ENCODE measurements at regions not wholly inside any gene's neighbourhood (a gene's known extent, or its start where the extent isn't known, plus 50 kb on each side); places are given as distances from the start of the nearest gene placed in this dataset.

DNA sequence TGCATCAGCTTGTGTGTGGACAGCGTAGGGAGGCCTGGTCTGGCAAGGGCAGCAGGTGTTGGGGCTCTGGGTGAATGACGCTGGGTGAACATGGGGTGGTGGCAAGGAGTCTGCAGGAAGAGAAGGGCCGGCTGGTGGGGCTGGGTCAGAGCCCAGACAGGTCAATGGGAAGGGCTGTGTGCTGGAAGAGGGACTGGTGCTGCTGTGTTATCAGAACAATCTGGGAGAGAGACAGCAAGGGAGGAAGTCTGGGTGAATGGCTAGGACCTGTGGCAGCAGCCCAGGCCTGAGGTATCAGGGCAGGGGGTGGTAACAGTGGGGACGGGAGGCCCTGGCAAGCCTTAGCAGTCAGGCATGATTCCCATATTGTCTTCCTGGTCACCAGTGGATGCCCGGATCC, 206.7 kb downstream of the SNX19 start:
- H3K36me3 ChIP-seq = no peaks in the 10 kb centered on the region
- H3K9me3 ChIP-seq = peaks cover 0 to 10% (median 0%) of the 10 kb centered on the region in 3 donors
- peaks cover 0 to 15% (median 0%) of the 10 kb centered on the region in 3 donors for H3K4me1 ChIP-seq
- H3K27ac ChIP-seq = no peak overlapping the region
- WGBS, 2 donors (ENCODE audit: low coverage in 1 of 2) = 91 to 94% methylated on average over 3 to 5 of the region's 5 CpGs
- no peak for ATAC-seq
- no peak overlapping the region for H3K4me3 ChIP-seq
- no peaks in the 10 kb centered on the region for H3K27me3 ChIP-seq
- TF ChIP-seq, protein P1, sequence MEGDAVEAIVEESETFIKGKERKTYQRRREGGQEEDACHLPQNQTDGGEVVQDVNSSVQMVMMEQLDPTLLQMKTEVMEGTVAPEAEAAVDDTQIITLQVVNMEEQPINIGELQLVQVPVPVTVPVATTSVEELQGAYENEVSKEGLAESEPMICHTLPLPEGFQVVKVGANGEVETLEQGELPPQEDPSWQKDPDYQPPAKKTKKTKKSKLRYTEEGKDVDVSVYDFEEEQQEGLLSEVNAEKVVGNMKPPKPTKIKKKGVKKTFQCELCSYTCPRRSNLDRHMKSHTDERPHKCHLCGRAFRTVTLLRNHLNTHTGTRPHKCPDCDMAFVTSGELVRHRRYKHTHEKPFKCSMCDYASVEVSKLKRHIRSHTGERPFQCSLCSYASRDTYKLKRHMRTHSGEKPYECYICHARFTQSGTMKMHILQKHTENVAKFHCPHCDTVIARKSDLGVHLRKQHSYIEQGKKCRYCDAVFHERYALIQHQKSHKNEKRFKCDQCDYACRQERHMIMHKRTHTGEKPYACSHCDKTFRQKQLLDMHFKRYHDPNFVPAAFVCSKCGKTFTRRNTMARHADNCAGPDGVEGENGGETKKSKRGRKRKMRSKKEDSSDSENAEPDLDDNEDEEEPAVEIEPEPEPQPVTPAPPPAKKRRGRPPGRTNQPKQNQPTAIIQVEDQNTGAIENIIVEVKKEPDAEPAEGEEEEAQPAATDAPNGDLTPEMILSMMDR (IDR thresholded peaks at IDR 0.05) = no peak
- TF ChIP-seq POLR2A (IDR thresholded peaks at IDR 0.05) (no peak), EP300 (IDR thresholded peaks at IDR 0.05) (no peak), POLR2AphosphoS5 (IDR thresholded peaks at IDR 0.05) (no peak)

DNA sequence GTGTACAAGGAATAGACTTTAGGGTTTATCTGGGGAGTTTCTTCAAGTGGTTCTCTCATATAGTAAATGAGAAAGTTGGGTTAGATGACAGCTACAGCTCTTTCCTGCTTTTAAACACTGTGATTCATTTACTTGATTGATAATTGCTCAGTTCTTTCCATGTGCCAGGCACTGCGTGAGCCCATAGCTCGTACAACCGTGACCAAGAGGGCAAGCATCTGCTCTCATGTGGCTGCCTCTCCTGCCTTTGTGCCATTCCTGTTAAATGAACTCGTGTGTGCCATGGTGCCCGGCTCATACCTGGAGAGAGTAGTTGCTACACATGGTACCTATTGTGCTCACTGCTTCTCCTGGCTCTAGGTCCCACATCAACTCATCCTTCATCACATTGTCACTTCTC, 206.3 kb downstream of the SNX19 start:
- no peak for TF ChIP-seq EP300 (IDR thresholded peaks at IDR 0.05)
- TF ChIP-seq POLR2AphosphoS5 (IDR thresholded peaks at IDR 0.05) = no peak
- TF ChIP-seq POLR2A (IDR thresholded peaks at IDR 0.05) = no peak
- TF ChIP-seq, protein P1 (IDR thresholded peaks at IDR 0.05) = no peak
- H3K4me3 ChIP-seq = no peak overlapping the region
- H3K4me1 ChIP-seq = peaks cover 0 to 15% (median 0%) of the 10 kb centered on the region in 3 donors
- WGBS, 2 donors (ENCODE audit: low coverage in 1 of 2) = 67 to 86% methylated on average over 3 of the region's 5 CpGs
- H3K9me3 ChIP-seq = peaks cover 0 to 10% (median 0%) of the 10 kb centered on the region in 3 donors
- H3K36me3 ChIP-seq = no peaks in the 10 kb centered on the region
- no peaks in the 10 kb centered on the region for H3K27me3 ChIP-seq
- no peak for ATAC-seq
- no peak overlapping the region for H3K27ac ChIP-seq

DNA sequence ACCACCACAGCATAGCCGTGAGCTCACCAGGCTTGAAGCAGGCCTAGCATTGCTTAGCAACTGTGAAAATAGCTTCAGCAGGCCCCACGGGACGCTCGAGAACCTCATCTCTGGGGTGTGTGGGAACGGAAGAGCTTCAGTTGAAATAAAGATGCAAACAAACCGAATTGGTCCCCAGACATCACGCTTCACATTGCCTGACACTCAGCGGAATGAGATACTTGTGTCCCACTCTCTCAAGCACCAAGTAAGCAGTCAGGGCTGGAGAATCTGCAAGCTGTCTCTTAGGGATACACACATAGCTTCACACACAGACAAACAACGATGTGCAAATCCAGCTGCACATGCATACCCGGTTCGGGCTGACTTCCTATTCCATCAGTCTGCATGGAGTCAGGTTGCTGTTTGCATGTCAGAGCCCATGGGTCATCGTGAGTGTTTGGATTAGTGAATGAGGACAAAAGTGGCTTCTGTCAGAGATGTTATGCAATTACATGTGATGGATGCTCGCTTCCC, 205.7 kb downstream of the SNX19 start:
- H3K27me3 ChIP-seq = no peaks in the 10 kb centered on the region
- H3K36me3 ChIP-seq = no peaks in the 10 kb centered on the region
- no peak for ATAC-seq
- H3K9me3 ChIP-seq = peaks cover 0 to 10% (median 0%) of the 10 kb centered on the region in 3 donors
- no peak overlapping the region for H3K4me3 ChIP-seq
- H3K4me1 ChIP-seq = peaks cover 0 to 13% (median 0%) of the 10 kb centered on the region in 3 donors
- TF ChIP-seq EP300 (IDR thresholded peaks at IDR 0.05) (no peak), POLR2A (IDR thresholded peaks at IDR 0.05) (no peak), POLR2AphosphoS5 (IDR thresholded peaks at IDR 0.05) (no peak)
- TF ChIP-seq, protein P1 (IDR thresholded peaks at IDR 0.05) = no peak
- 64 to 100% methylated on average over 1 to 13 of the region's 13 CpGs for WGBS, 2 donors (ENCODE audit: low coverage in 1 of 2)
- no peak overlapping the region for H3K27ac ChIP-seq

DNA sequence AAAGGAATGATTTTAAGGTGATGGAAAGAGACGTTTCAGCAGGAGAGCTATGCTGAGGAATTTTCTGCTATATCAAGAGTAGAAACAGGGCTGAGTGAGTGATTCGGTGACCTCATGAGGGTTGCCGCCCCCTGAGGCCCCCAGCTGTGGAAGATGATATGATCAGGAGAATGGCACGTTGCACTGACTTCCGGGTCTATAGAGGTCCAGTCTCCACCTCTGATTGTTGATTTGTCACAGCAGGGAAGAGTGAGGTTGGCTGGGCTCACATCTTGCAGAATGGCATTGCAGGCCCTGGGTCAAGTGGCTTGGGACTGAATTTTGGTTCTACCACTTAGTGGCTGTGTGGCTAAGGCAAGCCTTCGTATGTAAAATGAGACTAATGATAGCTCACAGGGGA, 205.1 kb downstream of the SNX19 start:
- H3K36me3 ChIP-seq = no peaks in the 10 kb centered on the region
- H3K27ac ChIP-seq = no peak overlapping the region
- WGBS, 2 donors (ENCODE audit: low coverage in 1 of 2) = 81 to 86% methylated on average over 5 of the region's 6 CpGs
- ATAC-seq = no peak
- peaks cover 0 to 10% (median 0%) of the 10 kb centered on the region in 3 donors for H3K9me3 ChIP-seq
- peaks cover 0 to 13% (median 0%) of the 10 kb centered on the region in 3 donors for H3K4me1 ChIP-seq
- H3K4me3 ChIP-seq = no peak overlapping the region
- H3K27me3 ChIP-seq = no peaks in the 10 kb centered on the region
- no peak for TF ChIP-seq EP300 (IDR thresholded peaks at IDR 0.05)
- no peak for TF ChIP-seq POLR2A (IDR thresholded peaks at IDR 0.05)
- TF ChIP-seq, protein P1 (IDR thresholded peaks at IDR 0.05) = no peak
- no peak for TF ChIP-seq POLR2AphosphoS5 (IDR thresholded peaks at IDR 0.05)

DNA sequence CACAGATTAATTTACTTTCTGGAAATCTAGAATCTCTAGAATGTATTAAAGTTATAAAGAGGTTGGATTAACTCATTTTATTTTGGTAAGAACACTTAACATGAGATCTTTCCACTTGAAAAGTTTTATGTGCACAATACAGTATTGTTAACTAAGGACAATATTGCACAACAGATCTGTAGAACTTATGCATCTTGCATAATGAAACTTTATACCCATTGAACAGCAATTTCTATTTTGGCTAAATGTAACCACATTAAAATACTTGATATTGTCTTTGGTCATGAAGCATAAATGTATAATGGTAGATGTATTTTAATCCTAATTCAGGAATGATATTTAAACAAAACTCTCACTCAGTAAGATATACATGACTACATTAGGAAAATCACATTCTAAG, 203.8 kb downstream of the SNX19 start:
- Histone ChIP-seq H3K27ac (no peak overlapping the region), H3K4me1 (peaks cover 0 to 9% (median 0%) of the 10 kb centered on the region in 3 donors), H3K9me3 (peaks cover 0 to 10% (median 0%) of the 10 kb centered on the region in 3 donors), H3K36me3 (no peaks in the 10 kb centered on the region), H3K4me3 (no peak overlapping the region), H3K27me3 (no peaks in the 10 kb centered on the region)
- no peak for ATAC-seq
- TF ChIP-seq EP300 (IDR thresholded peaks at IDR 0.05) (no peak), POLR2AphosphoS5 (IDR thresholded peaks at IDR 0.05) (no peak), POLR2A (IDR thresholded peaks at IDR 0.05) (no peak)
- TF ChIP-seq, protein P1 (IDR thresholded peaks at IDR 0.05) = no peak
